HAP-1 (cell line): ENCODE measurements at regions not wholly inside any gene's neighbourhood (a gene's known extent, or its start where the extent isn't known, plus 50 kb on each side); places are given as distances from the start of the nearest gene placed in this dataset.

Experiments
- DNase-seq, 2 experiments: peaks; one replicate each; pipeline ENCODE4 v3.0.0-alpha.2; 2016 to 2020; ENCODE audit warnings: low spot score in 2 of 2
- H3K27me3 ChIP-seq: fragments of 250-450 bp; sonication (Bioruptor Pico); 2 replicates; pipeline ENCODE4 v1.5.1; 2020; ENCODE audit warnings: low read depth, mild to moderate bottlenecking, moderate library complexity
- H3K36me3 ChIP-seq: fragments of 250-450 bp; sonication (Bioruptor Pico); replicated peaks from 2 replicates; pipeline ENCODE4 v1.5.1; 2020; ENCODE audit warnings: mild to moderate bottlenecking
- H3K4me1 ChIP-seq: fragments of 250-450 bp; sonication (Bioruptor Pico); 2 replicates; pipeline ENCODE4 v1.5.1; 2020; ENCODE audit warnings: mild to moderate bottlenecking
- H3K4me3 ChIP-seq: fragments of 250-450 bp; sonication (Bioruptor Pico); 2 replicates; pipeline ENCODE4 v1.5.1; 2020; ENCODE audit warnings: mild to moderate bottlenecking, moderate library complexity
- H3K9me3 ChIP-seq: fragments of 250-450 bp; sonication (Bioruptor Pico); 2 replicates; pipeline ENCODE4 v1.5.1; 2020; ENCODE audit warnings: mild to moderate bottlenecking, moderate library complexity
- in situ Hi-C: fragments of 300-500 bp; cut with MboI; formaldehyde crosslinking; loops from 3 replicates; pipeline ENCODE4 v1.14.3; 2020; ENCODE audit warnings: low sequenced_read_pairs, inconsistent platforms, mixed read lengths

GRCh38 chr1:200354243-200354642, 55.6 kb downstream of the ZNF281 start:
- in situ Hi-C loops: no loop called here
- no peaks in the 10 kb centered on the region for H3K36me3 ChIP-seq
- DNase-seq: no peak
- H3K27me3 ChIP-seq: no peaks in the 10 kb centered on the region
- H3K4me1 ChIP-seq: peaks cover 7% of the 10 kb centered on the region
- no peaks in the 10 kb centered on the region for H3K9me3 ChIP-seq
- H3K4me3 ChIP-seq: no peak overlapping the region

DNA sequence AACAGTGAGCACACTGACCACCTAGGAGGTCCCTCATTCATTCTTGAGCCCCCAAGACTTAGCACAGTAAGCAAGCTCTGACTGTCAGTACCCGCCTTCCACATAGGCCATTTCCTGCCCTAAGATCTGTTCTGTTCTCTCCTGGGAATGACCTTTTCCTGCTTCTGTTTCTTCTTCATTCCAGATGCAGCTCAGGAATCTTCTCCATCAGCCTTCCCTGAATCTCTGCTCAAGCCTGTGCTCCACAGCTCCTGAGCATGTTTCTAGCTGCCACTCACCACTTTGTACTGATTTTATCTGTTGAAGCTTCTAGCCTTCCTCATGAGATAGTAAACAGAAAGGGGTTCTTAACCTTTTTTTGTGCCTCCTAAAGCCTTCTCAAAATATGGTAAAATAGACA, 56.6 kb downstream of the ZNF281 start:
- no peaks in the 10 kb centered on the region for H3K27me3 ChIP-seq
- H3K4me1 ChIP-seq: peaks cover 7% of the 10 kb centered on the region
- no peak for DNase-seq
- in situ Hi-C loops: no loop called here
- no peaks in the 10 kb centered on the region for H3K36me3 ChIP-seq
- H3K9me3 ChIP-seq: no peaks in the 10 kb centered on the region
- H3K4me3 ChIP-seq: no peak overlapping the region

DNA sequence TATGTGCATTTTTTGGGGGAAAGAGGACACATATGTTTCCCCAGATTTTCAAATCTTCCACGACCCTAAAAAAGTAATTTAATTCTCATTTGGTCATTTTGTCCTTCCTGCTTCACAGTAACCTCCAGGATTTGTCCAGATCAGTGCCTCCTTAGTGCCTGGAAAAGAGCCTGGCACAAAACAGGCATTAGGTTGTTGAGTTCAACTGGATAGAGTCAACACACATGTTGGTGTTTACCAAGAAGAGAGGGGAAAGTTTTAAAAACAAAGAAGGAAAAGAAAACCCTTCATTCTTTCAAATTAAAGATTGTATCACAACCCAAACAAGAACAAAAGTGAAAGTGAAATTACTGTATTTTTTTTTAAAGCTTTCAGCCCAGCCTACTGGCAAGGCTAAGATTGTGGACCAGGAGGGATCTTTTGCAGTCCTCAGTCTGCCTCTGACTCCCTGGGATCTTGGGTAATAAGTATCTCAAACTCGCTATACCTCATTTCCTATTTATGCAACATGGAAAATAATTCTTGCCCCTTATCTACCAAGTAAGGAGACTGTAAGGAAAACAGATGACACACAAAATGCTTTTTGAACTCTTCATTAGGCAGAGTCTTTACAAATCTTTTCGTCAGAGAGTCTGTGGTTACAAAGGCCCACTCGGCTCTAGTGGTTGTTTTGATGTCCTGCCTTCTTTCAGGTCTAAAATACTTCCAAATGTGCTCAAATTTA, 57.8 kb downstream of the ZNF281 start:
- Histone ChIP-seq H3K4me1 (peaks cover 7% of the 10 kb centered on the region), H3K36me3 (no peaks in the 10 kb centered on the region), H3K27me3 (no peaks in the 10 kb centered on the region), H3K4me3 (no peak overlapping the region), H3K9me3 (no peaks in the 10 kb centered on the region)
- DNase-seq: no peak
- in situ Hi-C loops: no loop called here

DNA sequence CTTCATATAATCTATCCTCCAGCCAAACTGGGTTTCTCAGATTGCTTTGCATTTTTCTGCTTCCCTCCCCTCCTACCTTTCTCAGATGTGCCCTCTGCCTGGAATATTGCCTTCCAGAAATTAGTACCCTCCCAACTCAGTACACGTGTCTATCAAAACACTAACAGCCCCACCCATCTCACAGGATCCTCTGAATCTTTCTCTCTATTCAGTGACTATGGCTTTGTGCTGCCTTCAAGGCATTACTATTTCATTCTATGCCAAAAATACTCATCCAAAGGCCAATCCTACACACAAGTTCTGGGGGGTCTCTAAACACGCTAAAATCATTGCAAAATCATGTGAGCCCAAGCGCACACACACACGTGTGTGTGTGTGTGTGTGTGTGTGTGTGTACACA, 58.4 kb downstream of the ZNF281 start:
- H3K27me3 ChIP-seq: no peaks in the 10 kb centered on the region
- no peak for DNase-seq
- in situ Hi-C loops: no loop called here
- H3K4me1 ChIP-seq: peaks cover 7% of the 10 kb centered on the region
- no peak overlapping the region for H3K4me3 ChIP-seq
- no peaks in the 10 kb centered on the region for H3K36me3 ChIP-seq
- no peaks in the 10 kb centered on the region for H3K9me3 ChIP-seq

DNA sequence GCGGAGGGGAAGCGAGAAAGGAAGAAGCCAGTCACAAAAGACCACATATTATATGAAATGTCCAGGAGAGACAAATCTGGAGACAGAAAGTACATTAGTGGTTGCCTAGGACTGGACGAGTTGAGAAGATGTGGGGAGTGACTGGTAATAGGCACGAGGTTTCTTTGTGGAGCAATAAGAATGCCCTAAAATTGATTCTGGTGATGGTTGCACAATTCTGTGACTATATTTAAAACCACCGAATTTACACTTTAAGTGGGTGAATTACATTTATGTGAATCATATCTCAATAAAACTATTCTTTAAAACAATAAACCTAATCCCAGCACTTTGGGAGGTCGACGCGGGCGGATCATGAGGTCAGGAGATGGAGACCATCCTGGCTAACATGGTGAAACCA, 63.1 kb downstream of the ZNF281 start:
- H3K4me3 ChIP-seq: no peak overlapping the region
- DNase-seq: no peak
- no peaks in the 10 kb centered on the region for H3K4me1 ChIP-seq
- in situ Hi-C loops: no loop called here
- no peaks in the 10 kb centered on the region for H3K27me3 ChIP-seq
- H3K36me3 ChIP-seq: no peaks in the 10 kb centered on the region
- no peaks in the 10 kb centered on the region for H3K9me3 ChIP-seq

DNA sequence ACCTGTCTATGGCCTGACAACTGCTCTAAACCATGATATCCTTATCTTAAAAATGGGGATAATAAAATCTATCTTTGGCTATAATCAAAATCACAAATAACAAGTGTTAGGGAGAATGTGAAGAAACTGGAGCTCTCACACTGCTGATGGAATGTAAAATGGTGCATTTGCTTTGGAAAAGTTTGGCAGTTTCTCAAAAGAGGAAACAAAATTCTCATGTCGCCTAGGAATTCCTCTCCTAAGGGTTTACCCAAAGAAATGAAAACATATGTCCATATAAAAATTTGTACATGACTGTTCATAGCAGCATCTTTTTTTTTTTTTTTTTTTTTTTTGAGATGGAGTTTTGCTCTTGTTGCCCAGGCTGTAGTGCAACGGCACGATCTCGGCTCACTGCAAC, 64.3 kb downstream of the ZNF281 start:
- no peaks in the 10 kb centered on the region for H3K27me3 ChIP-seq
- H3K4me3 ChIP-seq: no peak overlapping the region
- H3K36me3 ChIP-seq: no peaks in the 10 kb centered on the region
- no peak for DNase-seq
- H3K4me1 ChIP-seq: no peaks in the 10 kb centered on the region
- in situ Hi-C loops: no loop called here
- H3K9me3 ChIP-seq: no peaks in the 10 kb centered on the region

DNA sequence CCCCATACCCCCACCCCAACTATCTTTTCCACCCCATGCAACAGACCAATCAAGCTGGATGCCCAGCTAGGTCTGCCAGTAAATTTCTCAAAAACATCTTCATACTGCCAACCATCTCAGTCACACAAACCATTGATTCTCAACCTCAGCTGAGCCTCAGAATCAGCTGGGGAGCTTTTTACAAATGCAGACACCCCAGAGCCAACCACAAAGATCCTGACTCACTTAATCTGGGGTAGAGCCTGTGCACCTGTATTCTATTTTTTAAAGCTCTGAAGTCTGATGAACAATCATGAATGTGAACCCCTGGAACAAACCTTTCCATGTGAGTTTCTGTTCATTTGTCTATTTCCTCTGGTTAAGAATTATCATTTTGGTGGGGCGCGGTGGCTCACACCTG, 66.0 kb downstream of the ZNF281 start:
- Histone ChIP-seq H3K27me3 (no peaks in the 10 kb centered on the region), H3K9me3 (no peaks in the 10 kb centered on the region), H3K36me3 (no peaks in the 10 kb centered on the region), H3K4me3 (no peak overlapping the region), H3K4me1 (no peaks in the 10 kb centered on the region)
- no peak for DNase-seq
- in situ Hi-C loops: no loop called here

DNA sequence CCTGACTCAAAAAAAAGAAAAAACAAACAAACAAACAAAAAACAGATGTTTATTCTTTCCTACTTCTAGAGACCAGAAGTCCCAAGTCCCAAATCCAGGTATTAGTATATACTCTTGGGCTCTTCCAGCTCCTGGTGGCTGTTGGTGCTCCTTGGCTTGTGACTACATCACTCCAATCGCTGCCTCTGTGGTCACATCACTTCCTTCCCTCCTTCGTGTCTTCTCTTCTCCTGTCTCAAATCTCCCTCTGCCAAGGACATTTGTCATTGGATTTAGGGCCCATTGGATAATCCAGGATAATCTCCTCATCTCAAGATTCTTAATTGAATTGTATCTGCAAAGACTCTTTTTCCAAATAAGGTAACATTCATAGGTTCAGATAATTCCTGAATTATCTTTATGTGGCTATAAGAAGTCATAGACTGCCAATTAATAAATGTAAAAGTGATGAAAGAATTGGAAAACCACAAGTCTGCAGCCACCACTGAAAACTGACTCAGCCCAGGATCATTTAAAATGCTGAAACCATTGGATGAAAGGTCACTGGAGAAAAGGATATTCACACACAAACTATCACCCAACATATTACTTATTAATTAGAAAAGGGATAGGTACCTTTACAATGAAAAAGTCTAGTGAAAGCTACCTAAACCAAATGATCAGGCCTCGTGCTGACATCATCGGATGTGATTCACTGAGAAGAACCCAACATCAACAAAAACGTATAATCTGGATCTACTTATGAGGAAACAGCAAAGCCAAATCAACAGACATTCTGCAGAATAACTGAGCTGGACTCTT, 67.1 kb downstream of the ZNF281 start:
- H3K36me3 ChIP-seq: no peaks in the 10 kb centered on the region
- in situ Hi-C loops: no loop called here

GRCh38 chr1:200338451-200338850, 71.4 kb downstream of the ZNF281 start:
- H3K4me1 ChIP-seq: peaks cover 9% of the 10 kb centered on the region
- H3K9me3 ChIP-seq: no peaks in the 10 kb centered on the region
- H3K27me3 ChIP-seq: no peaks in the 10 kb centered on the region
- no peaks in the 10 kb centered on the region for H3K36me3 ChIP-seq
- in situ Hi-C loops: no loop called here
- no peak for DNase-seq
- no peak overlapping the region for H3K4me3 ChIP-seq

More for the DNA sequence above, 67.1 kb downstream of the ZNF281 start:
- DNase-seq: no peak
- no peaks in the 10 kb centered on the region for H3K27me3 ChIP-seq
- no peaks in the 10 kb centered on the region for H3K9me3 ChIP-seq
- no peak overlapping the region for H3K4me3 ChIP-seq
- no peaks in the 10 kb centered on the region for H3K4me1 ChIP-seq

DNA sequence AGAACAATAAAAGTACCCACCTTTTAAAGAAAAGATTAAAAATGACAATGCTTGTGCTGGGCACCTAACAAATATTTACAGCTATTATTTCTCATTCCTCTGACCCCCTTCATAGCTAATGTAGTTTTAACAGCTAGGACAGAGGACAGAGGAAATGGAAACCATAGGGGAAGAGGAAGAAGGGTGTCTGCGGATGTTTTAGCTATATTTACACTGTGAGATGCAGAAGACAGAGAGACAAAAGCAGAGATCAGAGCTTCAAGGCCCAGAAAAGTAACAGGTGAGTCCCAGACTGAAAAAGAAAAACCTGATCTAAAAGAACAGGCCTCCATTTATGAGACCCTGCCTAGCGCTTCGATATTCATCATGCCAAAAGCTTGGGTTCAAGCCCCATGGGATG, 72.0 kb downstream of the ZNF281 start:
- Histone ChIP-seq H3K36me3 (no peaks in the 10 kb centered on the region), H3K4me3 (no peak overlapping the region), H3K4me1 (peaks cover 9% of the 10 kb centered on the region), H3K27me3 (no peaks in the 10 kb centered on the region), H3K9me3 (no peaks in the 10 kb centered on the region)
- in situ Hi-C loops: no loop called here
- no peak for DNase-seq

- Histone ChIP-seq H3K27me3 (no peaks in the 10 kb centered on the region), H3K9me3 (no peaks in the 10 kb centered on the region), H3K4me3 (no peak overlapping the region), H3K36me3 (no peaks in the 10 kb centered on the region), H3K4me1 (peaks cover 9% of the 10 kb centered on the region)
- DNase-seq: no peak
- in situ Hi-C loops: no loop called here
These were observed 72.4 kb downstream of the ZNF281 start for GRCh38 chr1:200337410-200337809.

DNA sequence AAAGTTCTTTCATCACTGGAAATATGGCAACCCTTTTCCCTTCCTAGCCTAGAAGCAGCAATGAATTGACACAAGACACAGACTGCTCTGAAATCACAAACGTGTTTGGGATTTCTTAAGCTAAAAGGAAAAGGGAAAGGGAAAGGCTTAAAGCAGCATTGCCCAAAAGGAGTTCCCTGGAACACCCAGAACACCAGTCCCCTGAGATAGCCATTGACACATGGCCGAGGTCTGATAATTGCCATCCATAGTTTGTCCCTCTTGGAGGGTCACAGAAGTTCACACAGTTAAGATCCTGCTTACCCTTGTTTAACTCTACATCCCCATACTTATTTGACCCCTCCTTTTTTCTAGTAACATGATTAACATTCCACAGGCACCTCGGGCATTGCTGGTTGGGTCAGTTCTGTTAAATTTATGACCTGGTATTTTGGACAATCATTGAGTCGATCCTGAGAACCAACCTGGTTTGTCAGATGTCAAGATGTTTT, 72.9 kb downstream of the ZNF281 start:
- Histone ChIP-seq H3K27me3 (no peaks in the 10 kb centered on the region), H3K4me1 (peaks cover 9% of the 10 kb centered on the region), H3K36me3 (no peaks in the 10 kb centered on the region), H3K4me3 (no peak overlapping the region), H3K9me3 (no peaks in the 10 kb centered on the region)
- DNase-seq: no peak
- in situ Hi-C loops: no loop called here

GRCh38 chr1:200336101-200336845, 73.6 kb downstream of the ZNF281 start:
- Histone ChIP-seq H3K27me3 (no peaks in the 10 kb centered on the region), H3K4me3 (no peak overlapping the region), H3K9me3 (no peaks in the 10 kb centered on the region), H3K36me3 (no peaks in the 10 kb centered on the region), H3K4me1 (peaks cover 9% of the 10 kb centered on the region)
- in situ Hi-C loops: no loop called here
- DNase-seq: peak in 1 of 2 experiments; percentile 16
